CD4-positive, alpha-beta T cell treated with Interleukin-10 for 1 hour (primary cell): ENCODE measurements at regions not wholly inside any gene's neighbourhood (a gene's known extent, or its start where the extent isn't known, plus 50 kb on each side); places are given as distances from the start of the nearest gene placed in this dataset.
A peak's percentile ranks its signal among the peaks of the same experiment; 100 is the strongest.
"Not testable (repeated sequence)": the region's sequence is repeated elsewhere in the genome, so short reads cannot be mapped to it uniquely, and the experiment has no call there.

ENCODE experiments used
- DNase-seq: peaks from one replicate; pipeline ENCODE4 v3.0.0-alpha.2; 2020

GRCh38 chr10:31190488-31190887 is 128.5 kb upstream of the ZEB1 start:
- no peak for DNase-seq

- DNase-seq: no peak
Measured at GRCh38 chr10:31192475-31192874, 126.5 kb upstream of the ZEB1 start.

- no peak for DNase-seq
Measured at GRCh38 chr10:31194986-31195385, 124.0 kb upstream of the ZEB1 start.

GRCh38 chr10:31197886-31198285 is 121.1 kb upstream of the ZEB1 start:
- DNase-seq: no peak

- no peak for DNase-seq
Measured at GRCh38 chr10:31204090-31204489, 114.9 kb upstream of the ZEB1 start.

- DNase-seq: no peak
Measured at GRCh38 chr10:31207636-31208035, 111.4 kb upstream of the ZEB1 start.

- DNase-seq: no peak
Measured at GRCh38 chr10:31209478-31209877, 109.5 kb upstream of the ZEB1 start.

- DNase-seq: no peak
Measured at GRCh38 chr10:31210190-31210589, 108.8 kb upstream of the ZEB1 start.

GRCh38 chr10:31213959-31214358 is 105.1 kb upstream of the ZEB1 start:
- DNase-seq: no peak

- DNase-seq: no peak
Measured at GRCh38 chr10:31215052-31215451, 104.0 kb upstream of the ZEB1 start.

- DNase-seq: no peak
Measured at GRCh38 chr10:31219306-31219705, 99.7 kb upstream of the ZEB1 start.

- DNase-seq: not testable (repeated sequence)
Measured at GRCh38 chr10:31228780-31229179, 90.2 kb upstream of the ZEB1 start.

GRCh38 chr10:31239961-31240360 is 79.1 kb upstream of the ZEB1 start:
- no peak for DNase-seq

- peak; percentile 1 for DNase-seq
Measured at GRCh38 chr10:31242902-31243301, 76.1 kb upstream of the ZEB1 start.

- not testable (repeated sequence) for DNase-seq
Measured at GRCh38 chr10:31251118-31251517, 67.9 kb upstream of the ZEB1 start.

GRCh38 chr10:31253237-31253636 is 65.8 kb upstream of the ZEB1 start:
- no peak for DNase-seq

- no peak for DNase-seq
Measured at GRCh38 chr10:31261511-31262311, 57.3 kb upstream of the ZEB1 start.

- DNase-seq: no peak
Measured at GRCh38 chr10:31262672-31263071, 56.3 kb upstream of the ZEB1 start.

GRCh38 chr10:31263903-31264302 is 55.1 kb upstream of the ZEB1 start:
- DNase-seq: no peak

- no peak for DNase-seq
Measured at GRCh38 chr10:31268444-31269303, 50.3 kb upstream of the ZEB1 start.
